Peyer's patch (tissue), 4 donors: ENCODE measurements at regions not wholly inside any gene's neighbourhood (a gene's known extent, or its start where the extent isn't known, plus 50 kb on each side); places are given as distances from the start of the nearest gene placed in this dataset.
"Not testable (repeated sequence)": the region's sequence is repeated elsewhere in the genome, so short reads cannot be mapped to it uniquely, and the experiment has no call there.

Experiments used
- DNase-seq, 3 donors: peaks; one replicate each; pipeline ENCODE4 v3.0.0-alpha.2; 2017 to 2019
- H3K27ac ChIP-seq, 4 donors: fragments of 200-600 bp; sonication (generic); one replicate each; pipeline ENCODE4 v1.5.1; 2016 to 2019
- H3K27me3 ChIP-seq, 2 donors: fragments of 200-600 bp; sonication (generic); one replicate each; pipeline ENCODE4 v1.5.1; 2019
- H3K36me3 ChIP-seq, 3 donors: fragments of 200-600 bp; sonication (generic); one replicate each; pipeline ENCODE4 v1.5.1; 2016 to 2019
- H3K4me1 ChIP-seq, 4 donors: fragments of 200-600 bp; sonication (generic); one replicate each; pipeline ENCODE4 v1.5.1; 2016 to 2019
- H3K4me3 ChIP-seq, 4 donors: fragments of 200-600 bp; sonication (generic); 1 replicate in 3 of 4; 2 replicates in 1 of 4; pipeline ENCODE4 v1.5.1; 2016 to 2019; ENCODE audit warnings: mild to moderate bottlenecking in 1 of 4
- H3K9me3 ChIP-seq, 4 donors: fragments of 200-600 bp; sonication (generic); one replicate each; pipeline ENCODE4 v1.5.1; 2016 to 2019; ENCODE audit warnings: mild to moderate bottlenecking in 1 of 4
- CTCF ChIP-seq, 6 experiments: fragments of 450-650 bp in 4 of 6; fragments of 200-600 bp in 2 of 6; sonication (generic) in 1 of 6; IDR thresholded peaks; one replicate each; pipeline ENCODE4 v1.5.1; 2017 to 2019; ENCODE audit warnings: antibody characterized with exemption in 6 of 6, mild to moderate bottlenecking in 3 of 6, moderate library complexity in 1 of 6
- POLR2A ChIP-seq, 2 donors: fragments of 450-650 bp; IDR thresholded peaks; one replicate each; pipeline ENCODE4 v1.5.1; 2017; ENCODE audit warnings: antibody characterized with exemption in 2 of 2, mild to moderate bottlenecking in 2 of 2, moderate library complexity in 2 of 2

GRCh38 chr4:24212642-24213041 is 322.8 kb upstream of the PPARGC1A start:
- no peak for TF ChIP-seq POLR2A (IDR thresholded peaks at IDR 0.05)
- no peak for TF ChIP-seq CTCF (IDR thresholded peaks at IDR 0.05)
- Histone ChIP-seq H3K36me3 (no peaks in the 10 kb centered on the region), H3K9me3 (no peaks in the 10 kb centered on the region), H3K27me3 (no peaks in the 10 kb centered on the region), H3K27ac (no peak overlapping the region), H3K4me3 (no peak overlapping the region), H3K4me1 (no peaks in the 10 kb centered on the region)
- DNase-seq: no peak

- Histone ChIP-seq H3K4me3 (no peak overlapping the region), H3K27me3 (no peaks in the 10 kb centered on the region), H3K27ac (no peak overlapping the region), H3K9me3 (no peaks in the 10 kb centered on the region), H3K4me1 (no peaks in the 10 kb centered on the region), H3K36me3 (no peaks in the 10 kb centered on the region)
- no peak for DNase-seq
- TF ChIP-seq CTCF (IDR thresholded peaks at IDR 0.05): no peak
- no peak for TF ChIP-seq POLR2A (IDR thresholded peaks at IDR 0.05)
Measured at GRCh38 chr4:24211856-24212255, 322.0 kb upstream of the PPARGC1A start.

GRCh38 chr4:24210332-24210902 is 320.6 kb upstream of the PPARGC1A start:
- H3K4me3 ChIP-seq: no peak overlapping the region
- peak in 1 of 3 donors; percentile 61 for DNase-seq
- no peaks in the 10 kb centered on the region for H3K27me3 ChIP-seq
- no peaks in the 10 kb centered on the region for H3K9me3 ChIP-seq
- H3K4me1 ChIP-seq: no peaks in the 10 kb centered on the region
- no peak overlapping the region for H3K27ac ChIP-seq
- TF ChIP-seq CTCF (IDR thresholded peaks at IDR 0.05) (no peak), POLR2A (IDR thresholded peaks at IDR 0.05) (no peak)
- no peaks in the 10 kb centered on the region for H3K36me3 ChIP-seq

DNA sequence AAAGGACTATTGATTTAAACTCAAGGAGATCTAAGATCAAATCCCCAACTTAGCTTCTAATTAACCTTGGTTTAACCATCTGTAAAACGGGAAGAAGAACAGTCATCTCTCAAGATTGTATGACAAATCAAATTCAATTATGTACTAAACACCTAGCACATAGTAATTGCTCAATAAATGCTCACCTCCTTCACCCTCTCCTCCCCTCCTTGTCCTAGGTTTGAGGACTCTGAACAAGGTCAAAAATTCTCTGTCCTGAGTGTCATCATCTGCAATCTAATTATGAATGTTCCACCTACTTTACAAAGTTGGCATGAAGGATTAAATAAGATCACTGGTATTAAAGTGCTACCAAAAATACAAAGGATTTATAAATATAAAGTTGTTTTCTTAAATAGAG is 320.1 kb upstream of the PPARGC1A start:
- H3K27me3 ChIP-seq: no peaks in the 10 kb centered on the region
- no peak for DNase-seq

GRCh38 chr4:24209131-24209530 is 319.3 kb upstream of the PPARGC1A start:
- no peak for DNase-seq
- Histone ChIP-seq H3K27ac (no peak overlapping the region), H3K9me3 (no peaks in the 10 kb centered on the region), H3K4me1 (no peaks in the 10 kb centered on the region), H3K27me3 (no peaks in the 10 kb centered on the region), H3K4me3 (no peak overlapping the region), H3K36me3 (no peaks in the 10 kb centered on the region)
- TF ChIP-seq CTCF (IDR thresholded peaks at IDR 0.05) (no peak), POLR2A (IDR thresholded peaks at IDR 0.05) (no peak)

More for the DNA sequence above, 320.1 kb upstream of the PPARGC1A start:
- Histone ChIP-seq H3K4me1 (no peaks in the 10 kb centered on the region), H3K9me3 (no peaks in the 10 kb centered on the region), H3K36me3 (no peaks in the 10 kb centered on the region), H3K27ac (no peak overlapping the region), H3K4me3 (no peak overlapping the region)
- no peak for TF ChIP-seq CTCF (IDR thresholded peaks at IDR 0.05)
- TF ChIP-seq POLR2A (IDR thresholded peaks at IDR 0.05): no peak

- no peak for DNase-seq
- Histone ChIP-seq H3K36me3 (no peaks in the 10 kb centered on the region), H3K9me3 (no peaks in the 10 kb centered on the region), H3K27ac (no peak overlapping the region), H3K4me3 (no peak overlapping the region), H3K27me3 (no peaks in the 10 kb centered on the region), H3K4me1 (no peaks in the 10 kb centered on the region)
- TF ChIP-seq CTCF (IDR thresholded peaks at IDR 0.05) (no peak), POLR2A (IDR thresholded peaks at IDR 0.05) (no peak)
Measured at GRCh38 chr4:24208691-24209090, 318.8 kb upstream of the PPARGC1A start.

- not testable (repeated sequence) for H3K9me3 ChIP-seq, H3K27me3 ChIP-seq, H3K4me1 ChIP-seq, H3K4me3 ChIP-seq, DNase-seq, H3K27ac ChIP-seq, H3K36me3 ChIP-seq
Measured at GRCh38 chr4:24204708-24205107, 314.9 kb upstream of the PPARGC1A start.
